ENCODE measurements at regions not wholly inside any gene's neighbourhood (a gene's known extent, or its start where the extent isn't known, plus 50 kb on each side); places are given as distances from the start of the nearest gene placed in this dataset.

DNA sequence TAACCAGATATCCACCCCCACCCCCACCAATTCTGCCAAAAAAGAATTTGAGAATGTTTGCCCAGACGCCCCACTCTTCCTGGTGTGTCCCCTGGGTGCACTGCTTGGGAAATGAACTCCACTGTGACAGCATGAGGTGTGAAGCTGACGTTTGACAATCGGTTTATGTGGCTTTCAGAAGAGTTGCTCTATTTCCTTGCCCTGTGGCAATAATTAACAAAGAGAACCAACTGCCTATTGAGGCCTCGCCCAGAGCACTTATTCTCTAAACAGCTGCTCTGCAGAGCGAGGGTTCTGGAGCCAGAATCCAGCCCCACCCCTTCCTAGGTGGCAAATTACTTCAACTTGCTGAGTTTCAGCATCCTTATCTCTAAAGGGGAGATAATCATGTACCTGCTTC lies 115.8 kb upstream of the SIX3 start:
- DNase-seq: peak; percentile 31 to 66

DNA sequence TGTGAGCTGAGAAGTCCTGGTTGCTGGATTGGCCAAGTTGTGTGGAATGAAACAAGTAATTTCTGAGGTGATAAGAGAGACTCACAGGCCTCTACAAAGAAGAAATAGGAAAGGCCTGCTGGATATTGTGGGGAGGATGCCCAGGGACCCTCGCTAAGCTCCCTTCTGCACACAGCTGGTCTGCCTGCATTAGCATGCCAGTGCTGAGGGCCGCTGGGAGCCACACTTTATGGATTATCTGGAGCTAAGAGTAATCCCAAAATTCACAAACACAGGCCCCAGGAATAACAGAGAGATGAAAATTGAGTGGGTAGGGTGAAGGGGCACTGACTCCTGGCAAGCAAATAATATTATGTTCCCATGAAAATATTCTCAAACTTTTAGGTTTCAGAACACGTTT lies 114.9 kb upstream of the SIX3 start:
- DNase-seq: no peak

DNA sequence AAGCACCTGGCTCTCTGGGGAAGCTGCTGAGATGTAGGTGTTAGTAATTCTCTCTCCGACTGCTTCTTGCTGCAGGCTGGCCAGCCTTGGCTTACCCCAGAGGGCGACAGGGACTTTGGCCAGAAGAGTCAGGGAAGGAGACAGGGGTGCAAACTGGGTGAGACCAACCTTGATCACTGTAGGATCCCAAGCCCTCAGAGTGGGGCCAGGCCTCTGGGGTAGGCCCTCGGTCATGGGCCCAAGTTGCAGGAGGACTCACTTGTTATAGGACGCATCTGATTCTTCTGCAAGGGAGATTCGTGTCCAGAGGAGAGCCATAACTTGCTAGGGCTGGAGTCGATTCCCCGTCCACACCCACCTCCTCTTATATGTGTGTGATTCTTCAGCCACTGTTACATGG lies 111.7 kb upstream of the SIX3 start:
- DNase-seq: no peak

DNA sequence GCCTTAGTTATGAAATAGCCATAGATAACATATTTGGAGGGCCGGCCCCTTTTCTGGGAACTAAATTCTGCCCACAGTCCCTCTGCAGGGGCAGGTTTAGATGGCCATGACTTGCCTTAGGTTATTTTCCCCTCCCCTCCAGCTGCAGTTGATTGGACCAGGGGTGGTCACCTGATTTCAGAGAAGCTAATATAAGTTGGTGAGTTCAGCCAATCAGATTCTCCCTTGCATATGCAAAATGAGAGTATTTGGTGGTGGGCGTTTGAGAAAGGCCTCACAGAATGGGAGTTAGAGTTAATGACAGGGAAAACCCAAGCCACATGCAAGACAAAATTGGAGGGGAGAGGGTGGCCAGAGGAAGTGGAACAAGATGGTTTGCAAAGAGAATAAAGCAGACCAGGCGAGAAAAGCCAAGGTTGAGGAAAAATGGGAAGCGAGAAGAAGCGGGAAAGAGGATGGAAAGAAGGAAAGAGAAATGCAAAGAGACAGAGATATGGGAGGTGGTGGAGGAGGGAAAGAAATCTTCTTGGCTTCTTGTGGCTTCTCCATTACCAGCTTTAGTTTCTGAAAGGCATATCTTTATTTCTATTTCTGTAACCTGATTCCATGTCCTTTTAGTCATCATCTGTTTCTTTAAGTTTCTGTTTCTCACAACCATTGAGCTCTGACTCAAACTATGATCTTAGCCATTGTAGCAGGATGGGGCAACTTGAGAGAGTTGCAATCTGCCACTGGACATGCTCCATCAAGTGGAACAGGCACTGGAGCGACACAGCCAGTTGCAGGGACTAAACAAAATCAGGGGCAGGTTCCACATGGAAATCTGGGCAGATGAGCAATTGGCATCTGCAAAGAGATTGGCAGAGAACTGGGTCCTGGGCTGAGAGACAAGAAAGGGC lies 108.1 kb upstream of the SIX3 start:
- DNase-seq: no peak

DNA sequence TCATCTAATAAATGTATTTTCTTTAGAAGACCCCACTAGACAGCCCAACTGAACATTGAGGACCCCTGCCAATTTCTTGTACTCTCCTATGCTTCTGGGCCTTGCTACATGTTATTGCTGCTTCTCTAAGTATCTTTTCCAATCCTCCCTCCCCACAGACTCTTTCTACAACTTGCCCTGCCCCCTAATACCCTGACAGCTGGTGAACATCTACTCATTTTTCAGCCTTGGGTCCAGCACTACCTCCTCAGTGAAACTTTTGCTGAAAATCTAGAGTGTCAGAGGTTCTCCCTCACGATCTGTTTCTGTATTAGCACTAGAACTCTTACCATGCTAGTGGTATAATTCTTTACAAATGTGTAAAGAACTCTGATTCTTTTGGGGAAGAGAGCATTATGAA lies 106.8 kb upstream of the SIX3 start:
- no peak for DNase-seq

DNA sequence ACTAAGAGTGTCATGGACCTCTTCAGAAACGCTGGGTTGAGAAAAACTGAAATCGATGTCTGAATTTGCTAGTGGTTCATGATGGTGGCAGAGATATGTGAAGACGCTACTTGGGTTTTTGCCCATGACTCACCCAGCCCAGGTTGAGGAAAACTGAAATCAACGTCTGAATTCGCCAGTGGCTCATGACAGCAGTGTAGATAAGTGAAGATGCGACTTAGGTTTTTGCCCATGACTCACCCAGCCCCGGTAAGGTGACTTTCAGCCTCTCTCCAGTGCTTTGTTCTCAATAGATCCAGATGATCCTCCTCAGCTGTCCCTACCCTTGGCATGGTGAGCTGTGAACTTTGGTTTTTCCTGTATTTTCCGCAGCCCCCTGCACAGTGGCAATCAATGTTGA lies 105.3 kb upstream of the SIX3 start:
- DNase-seq: no peak

DNA sequence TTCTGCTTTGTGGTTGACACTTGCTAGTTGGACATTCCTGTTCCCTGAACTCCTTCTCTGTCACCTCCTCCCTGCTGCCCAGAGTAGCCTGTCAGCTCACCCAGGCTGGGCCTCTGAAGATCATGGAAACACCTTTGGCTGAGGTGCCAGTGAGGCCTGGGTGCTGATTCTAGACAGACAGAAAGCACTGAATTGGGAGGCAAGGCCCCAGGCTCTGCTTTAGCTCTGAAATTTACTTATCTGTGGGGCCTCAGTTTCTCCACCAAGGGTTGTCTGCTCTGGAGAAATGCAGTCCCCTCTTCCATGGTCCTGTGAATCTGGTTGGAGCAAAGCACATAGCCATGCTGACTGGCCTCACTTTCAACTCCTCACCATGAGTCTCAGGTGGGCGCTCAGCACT lies 104.6 kb upstream of the SIX3 start:
- no peak for DNase-seq

DNA sequence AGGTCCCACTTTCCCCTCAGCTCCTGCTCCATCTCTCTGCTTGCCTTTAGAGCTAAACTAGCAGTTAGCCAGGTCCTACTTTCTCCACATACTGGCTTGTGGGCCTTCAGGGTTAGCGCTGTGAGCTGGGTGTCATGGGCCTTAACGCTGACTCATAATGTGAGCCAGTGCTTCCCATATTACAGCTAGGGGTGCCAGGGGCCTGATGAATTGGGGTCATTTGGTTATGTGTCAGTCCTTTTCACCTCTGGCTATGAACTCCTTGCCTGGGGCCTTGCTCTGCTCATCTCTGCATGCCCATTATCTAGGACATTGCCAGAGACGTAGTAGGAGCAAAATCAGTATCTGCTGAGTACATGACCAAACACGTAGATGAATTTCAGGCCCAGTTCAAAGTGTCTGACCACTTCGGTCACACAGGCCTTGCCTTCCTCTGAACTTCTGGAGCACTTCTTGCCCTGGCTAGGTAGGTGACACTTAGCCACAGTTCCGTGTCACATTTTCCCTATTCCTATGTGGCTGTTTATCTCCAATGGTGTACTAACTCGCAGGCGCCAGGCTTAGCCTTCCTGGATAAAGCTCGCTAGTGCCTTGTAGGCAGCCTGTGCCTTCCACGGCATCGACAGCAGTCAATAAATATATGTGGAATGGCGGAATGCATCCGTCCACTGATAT lies 103.2 kb upstream of the SIX3 start:
- no peak for DNase-seq

DNA sequence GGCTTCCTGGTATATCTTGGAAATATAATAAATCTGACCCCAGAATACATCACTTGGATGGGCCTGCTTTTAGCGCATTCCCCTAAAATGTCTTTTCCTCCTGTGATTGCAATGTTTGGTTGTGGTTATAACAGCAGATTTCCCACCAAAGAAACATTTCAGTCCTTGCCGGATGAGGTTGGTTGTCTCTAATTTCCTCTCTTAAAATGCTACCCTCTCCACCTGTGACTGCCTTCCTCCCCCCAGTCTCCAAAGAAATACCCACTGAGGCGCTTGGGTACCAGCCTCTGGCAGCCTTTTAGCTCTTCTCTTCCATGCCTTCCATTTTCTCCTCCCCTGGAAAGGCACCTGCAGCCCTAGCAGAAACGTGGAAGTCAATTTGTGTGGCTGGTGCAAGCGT lies 102.1 kb upstream of the SIX3 start:
- no peak for DNase-seq

DNA sequence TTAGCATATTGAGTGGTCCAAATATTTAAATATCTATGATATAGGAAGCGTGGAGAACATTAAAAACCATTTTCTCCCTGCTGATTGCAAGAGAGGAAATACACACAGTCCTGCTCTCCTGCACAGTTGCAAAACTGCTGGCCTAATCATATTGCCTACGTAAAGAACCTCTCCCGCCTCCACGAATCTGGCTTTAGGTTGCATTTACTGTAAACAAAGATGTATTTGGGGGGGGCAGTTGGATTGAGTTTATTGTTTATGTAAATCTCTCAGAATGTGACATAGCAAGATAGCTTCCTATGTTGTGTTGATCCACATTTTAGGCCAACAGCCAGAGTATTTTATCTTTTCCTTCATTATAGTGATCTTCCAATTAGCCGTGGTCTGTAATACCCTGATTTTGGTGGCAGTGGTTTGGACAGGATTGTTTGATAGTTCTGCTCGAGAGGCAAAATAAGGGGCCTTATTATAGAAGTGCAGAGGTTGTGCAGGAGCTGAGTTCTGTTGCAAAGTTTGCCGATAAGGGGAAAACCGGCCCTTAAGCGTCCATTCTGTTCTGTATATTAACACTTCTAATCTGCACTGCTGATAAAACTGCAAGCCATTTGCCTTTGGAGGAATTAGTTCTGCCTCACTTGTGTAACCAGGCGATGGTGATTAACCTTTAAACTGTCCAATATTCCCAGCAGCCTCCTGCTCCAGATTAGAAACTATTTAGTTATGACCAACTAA lies 101.6 kb upstream of the SIX3 start:
- DNase-seq: no peak

DNA sequence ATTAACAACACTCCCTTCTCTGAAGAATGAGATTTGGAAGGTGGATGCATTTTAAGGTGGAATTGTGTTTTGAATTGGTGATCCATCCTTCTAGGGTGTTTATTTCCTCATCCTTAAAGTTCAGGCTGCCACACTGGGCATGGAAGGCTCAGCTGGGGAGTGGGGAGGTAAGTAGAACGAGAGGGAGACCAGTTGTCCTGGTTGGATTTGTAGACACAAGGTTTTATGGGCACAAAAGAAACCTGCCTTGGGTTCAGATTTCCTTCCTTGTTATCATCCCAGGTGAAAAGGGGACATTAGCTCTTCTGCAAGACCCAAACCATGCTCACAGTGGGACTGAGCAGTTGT lies 101.0 kb upstream of the SIX3 start:
- DNase-seq: no peak

DNA sequence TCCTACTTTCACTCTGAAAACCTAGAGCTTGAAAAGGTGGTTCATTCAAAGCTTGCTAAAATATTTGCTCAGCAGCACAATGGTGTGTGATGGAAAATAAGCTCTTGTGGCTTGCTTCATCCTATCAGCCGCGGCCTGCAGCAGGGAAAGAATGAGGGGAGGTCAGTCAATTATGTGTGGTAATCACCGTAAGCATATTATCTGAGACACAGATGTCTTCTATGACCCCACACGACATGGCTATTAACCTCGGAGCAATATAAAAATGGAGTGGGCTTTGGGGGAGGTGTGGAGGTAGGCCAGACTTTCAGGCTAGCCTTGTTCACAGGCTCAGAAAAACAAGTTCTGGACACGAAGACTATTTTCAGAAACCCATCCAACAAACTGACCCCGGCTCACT lies 98.4 kb upstream of the SIX3 start:
- DNase-seq: peak in 1 of 2 experiments; percentile 10

DNA sequence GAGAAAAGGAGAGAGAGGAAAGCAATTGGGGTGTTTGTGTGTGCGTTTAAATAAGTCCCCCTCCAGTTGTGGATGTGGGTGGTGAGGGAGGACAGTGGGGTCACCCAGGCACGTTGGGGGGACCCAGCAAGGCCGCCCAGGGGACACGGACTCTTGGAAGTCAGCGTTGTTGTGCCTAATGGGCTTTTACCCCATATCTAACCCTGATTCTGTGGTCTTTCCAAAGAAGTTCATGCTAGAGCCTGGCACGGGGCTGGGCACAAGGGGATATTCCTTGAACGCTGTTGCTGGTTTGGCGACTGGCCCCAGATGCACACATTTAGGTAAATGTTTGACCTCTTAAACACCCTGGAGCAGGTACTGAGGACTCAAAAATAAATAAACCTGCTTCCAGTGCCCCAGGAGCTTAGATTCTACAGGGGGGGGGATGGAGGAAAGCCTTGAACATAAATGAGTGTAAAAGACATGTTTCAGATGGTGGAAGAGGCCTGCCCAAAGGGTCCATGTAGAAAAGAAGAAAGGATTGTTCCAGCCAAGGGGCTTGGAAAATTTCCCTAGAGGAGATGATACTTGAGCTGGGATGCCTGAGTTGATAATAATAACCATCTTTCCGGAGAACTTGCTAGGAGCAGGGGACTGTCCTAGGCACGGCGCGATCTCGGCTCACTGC lies 97.7 kb upstream of the SIX3 start:
- DNase-seq: no peak

DNA sequence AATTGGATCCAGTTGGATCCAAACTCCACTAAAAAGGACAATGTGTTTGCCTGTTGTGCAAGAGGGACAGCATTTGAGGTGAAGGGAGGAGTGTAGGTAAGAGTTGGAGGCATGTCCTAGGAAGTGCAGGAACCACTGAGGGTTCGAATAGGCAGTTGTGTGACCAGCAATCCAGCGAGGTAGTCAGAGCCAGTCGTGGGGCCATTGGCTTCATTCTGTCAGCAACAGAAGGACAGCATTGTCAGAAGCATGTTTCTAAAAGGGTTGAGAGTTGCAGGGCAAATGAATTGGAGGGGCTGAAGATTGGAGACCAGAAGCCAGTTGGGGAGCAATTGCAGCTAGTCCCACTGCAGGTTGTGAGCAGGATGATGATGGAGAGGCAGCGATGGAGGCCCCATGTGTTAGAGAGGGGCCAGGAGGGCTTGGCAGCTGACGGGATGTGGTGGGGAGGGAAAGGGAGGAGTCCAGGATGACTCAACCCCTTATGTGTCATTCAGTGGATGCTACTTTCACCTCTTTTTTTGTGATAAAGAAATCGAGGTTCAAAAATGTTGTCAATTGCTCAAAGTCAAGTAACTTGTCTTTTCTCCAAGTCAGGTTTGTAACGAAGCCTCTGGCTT lies 96.7 kb upstream of the SIX3 start:
- no peak for DNase-seq

DNA sequence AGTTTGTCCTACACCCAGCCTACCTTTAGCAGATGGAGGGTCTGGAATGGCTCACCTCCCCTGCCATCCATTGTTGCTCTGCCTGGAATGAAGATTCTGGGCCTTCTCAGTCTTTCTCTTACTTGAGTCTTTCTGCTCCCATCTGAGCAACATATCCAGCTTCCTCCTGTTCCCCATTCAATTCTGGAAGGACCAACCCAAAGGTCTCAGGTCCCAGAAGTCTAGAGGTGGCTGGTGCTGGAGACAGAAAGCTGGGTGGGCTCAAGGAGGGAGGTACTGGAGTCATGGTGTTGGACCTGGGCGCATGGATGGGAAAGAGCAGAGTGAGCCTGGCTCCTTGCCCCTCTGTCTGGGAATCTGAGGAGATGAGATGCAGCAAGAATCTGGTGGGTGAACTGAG lies 93.5 kb upstream of the SIX3 start:
- no peak for DNase-seq

DNA sequence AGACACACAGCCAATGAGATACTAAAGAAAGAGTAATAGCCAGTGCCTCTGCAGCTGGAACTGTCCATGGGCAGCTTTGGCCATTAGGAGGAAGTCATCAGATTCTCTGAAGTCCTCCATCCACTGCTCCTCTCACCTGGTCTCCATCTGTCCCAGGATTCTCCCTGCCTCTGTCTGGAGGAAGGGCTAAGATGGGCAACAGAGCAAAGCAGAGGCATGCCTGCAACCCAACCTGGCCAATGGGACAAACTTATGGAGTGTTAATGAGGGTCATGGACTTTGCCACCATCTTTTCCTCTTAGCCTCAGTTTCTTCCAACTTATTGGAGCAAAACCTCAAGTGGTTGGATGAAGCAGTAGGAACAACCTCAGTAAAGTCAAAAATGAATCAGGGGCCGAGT lies 91.5 kb upstream of the SIX3 start:
- DNase-seq: no peak

DNA sequence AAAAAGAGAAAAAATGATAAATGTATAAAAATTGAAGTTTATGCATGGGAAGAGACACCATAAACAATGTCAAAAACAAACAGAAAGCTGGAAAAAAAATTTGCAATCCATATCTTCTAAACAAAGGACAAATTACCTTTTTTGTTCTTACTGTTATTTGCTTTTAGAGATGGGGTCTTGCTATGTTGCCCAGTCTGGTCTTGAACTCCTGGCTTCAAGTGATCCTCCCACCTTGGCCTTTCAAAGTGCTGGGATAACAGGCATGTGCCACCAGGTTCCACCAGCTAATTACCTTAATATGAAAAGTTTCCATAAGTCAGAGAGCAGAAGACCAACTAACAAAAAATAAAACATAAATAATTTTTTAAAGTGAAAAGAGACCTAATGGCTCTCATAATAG lies 90.0 kb upstream of the SIX3 start:
- DNase-seq: no peak

DNA sequence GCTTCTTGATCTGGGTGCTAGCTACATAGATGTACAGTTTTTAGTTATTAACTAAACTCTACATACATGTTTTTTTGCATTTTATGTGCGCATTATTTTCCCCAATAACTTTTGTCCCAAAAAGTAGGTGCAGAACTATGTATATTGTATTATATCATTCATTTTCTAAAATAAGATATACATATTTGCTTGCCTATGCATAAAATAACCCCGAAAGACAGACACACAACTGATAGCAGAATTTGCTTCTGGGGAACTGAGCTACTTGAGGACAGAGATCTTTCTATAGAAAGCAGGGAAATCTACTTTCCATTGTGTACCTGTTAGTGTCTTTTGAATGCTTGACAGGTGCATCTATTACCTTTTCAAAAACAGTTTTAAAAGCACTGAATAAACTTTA lies 88.9 kb upstream of the SIX3 start:
- DNase-seq: no peak

DNA sequence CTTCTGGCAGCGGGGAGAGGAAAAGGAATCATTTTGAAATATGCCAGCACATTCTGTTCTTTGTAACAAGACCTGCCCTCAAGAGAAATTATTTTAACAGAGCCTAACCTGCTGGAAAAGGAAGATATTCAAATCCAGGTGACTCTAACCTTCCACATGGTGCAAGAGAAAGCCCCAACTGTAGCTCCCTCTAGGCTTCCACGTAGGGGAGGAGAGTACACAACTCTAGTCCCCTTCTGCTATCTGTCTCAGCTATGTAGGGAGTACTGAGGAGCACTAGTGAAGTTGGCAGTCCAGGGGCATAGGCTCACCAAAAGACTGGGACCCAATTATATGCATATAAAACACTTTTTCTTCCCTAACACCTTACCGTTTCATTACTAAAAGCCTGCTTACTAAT lies 82.2 kb upstream of the SIX3 start:
- DNase-seq: no peak

DNA sequence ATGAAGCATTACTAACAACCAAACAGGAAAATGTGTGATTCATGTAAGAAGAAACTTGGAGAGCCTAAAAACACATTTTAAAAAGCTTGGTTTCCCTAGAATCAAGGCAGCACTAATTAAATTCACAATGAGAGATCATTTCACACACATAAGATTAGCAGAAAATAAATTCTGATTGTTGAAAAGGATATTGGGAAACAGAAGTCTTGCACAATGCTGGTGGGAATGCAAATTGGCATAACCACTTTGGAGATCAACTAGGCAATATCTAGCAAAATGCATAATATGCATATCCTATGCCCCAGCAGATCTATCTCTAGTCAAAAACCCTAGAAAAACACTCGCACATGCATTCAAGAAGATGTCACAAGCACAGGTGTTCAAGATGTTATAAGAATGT lies 75.3 kb upstream of the SIX3 start:
- no peak for DNase-seq

DNA sequence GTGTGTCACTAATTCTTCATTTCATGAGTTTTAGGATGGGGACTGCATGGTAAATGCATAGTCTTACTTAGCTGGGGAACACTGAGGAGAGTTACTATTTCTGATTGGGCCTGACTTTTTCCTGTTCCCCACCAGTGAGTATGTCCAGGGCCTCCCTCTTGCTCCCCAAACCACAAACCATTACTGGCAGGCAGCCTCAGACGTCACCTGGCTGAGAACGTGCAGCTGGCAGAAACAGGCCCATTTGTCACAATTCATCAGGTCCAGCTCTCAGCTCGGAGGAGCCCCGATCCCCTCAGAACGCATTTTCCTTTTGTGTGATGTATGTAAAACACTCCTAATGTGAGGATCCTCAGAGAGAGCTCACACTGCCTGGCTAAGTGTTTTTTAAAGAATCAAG lies 71.7 kb upstream of the SIX3 start:
- no peak for DNase-seq

DNA sequence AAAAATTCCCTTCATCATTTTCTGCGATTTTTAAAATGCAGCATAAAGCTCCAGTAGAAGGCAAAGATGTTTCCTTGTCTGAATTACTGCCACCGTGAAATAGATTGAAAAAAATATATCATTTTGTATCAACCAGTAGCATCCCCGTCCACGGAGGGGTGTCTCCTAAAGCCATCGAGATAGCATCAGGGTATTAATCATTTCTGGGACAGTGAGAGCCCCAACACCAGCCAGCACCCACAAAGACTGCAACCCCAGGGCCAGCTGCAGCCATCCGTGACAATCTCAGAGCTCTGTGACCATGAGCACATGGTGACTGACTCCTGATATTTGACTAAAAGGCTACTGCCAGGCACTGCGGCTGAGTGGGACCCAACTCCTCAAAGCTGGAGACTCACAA lies 64.1 kb upstream of the SIX3 start:
- no peak for DNase-seq

All from NCI-H2081 (cell line).